Thyroid gland (tissue), 4 donors: ENCODE measurements at regions not wholly inside any gene's neighbourhood (a gene's known extent, or its start where the extent isn't known, plus 50 kb on each side); places are given as distances from the start of the nearest gene placed in this dataset.

ENCODE experiments used
- POLR2A ChIP-seq, 2 donors: fragments of 450-650 bp; IDR thresholded peaks; one replicate each; pipeline ENCODE4 v1.6.1; 2017; ENCODE audit warnings: antibody characterized with exemption in 2 of 2, mild to moderate bottlenecking in 2 of 2, moderate library complexity in 1 of 2
- TF ChIP-seq, protein P1 (sequence below), 6 experiments: fragments of 200-600 bp in 3 of 6; fragments of 450-650 bp in 3 of 6; sonication (generic) in 3 of 6; IDR thresholded peaks; one replicate each; pipeline ENCODE4 v1.5.1; 2016 to 2019; ENCODE audit warnings: antibody characterized with exemption in 6 of 6, mild to moderate bottlenecking in 2 of 6, inconsistent platforms in 1 of 6, moderate library complexity in 1 of 6

DNA sequence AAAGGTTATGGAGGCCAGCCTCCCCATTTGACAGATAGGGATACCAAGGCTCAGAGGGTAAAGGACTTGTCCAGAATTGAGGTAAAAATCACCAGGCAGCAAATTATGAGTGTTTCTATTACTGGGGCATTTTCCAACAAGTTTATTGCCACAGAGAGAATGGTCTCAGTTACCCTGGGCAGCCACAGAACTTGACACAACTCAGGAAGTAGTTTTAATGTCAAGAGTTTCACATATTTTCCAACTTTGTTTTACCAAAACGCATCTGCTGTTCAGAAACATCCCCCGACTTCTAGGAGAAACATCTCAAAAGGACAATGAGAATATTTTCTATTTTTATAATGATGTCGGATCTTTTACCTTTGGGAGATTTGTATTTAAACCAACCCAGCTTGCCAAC is 107.5 kb upstream of the MRPS22 start:
- TF ChIP-seq, protein P1, sequence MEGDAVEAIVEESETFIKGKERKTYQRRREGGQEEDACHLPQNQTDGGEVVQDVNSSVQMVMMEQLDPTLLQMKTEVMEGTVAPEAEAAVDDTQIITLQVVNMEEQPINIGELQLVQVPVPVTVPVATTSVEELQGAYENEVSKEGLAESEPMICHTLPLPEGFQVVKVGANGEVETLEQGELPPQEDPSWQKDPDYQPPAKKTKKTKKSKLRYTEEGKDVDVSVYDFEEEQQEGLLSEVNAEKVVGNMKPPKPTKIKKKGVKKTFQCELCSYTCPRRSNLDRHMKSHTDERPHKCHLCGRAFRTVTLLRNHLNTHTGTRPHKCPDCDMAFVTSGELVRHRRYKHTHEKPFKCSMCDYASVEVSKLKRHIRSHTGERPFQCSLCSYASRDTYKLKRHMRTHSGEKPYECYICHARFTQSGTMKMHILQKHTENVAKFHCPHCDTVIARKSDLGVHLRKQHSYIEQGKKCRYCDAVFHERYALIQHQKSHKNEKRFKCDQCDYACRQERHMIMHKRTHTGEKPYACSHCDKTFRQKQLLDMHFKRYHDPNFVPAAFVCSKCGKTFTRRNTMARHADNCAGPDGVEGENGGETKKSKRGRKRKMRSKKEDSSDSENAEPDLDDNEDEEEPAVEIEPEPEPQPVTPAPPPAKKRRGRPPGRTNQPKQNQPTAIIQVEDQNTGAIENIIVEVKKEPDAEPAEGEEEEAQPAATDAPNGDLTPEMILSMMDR (IDR thresholded peaks at IDR 0.05), result no peak
- no peak for TF ChIP-seq POLR2A (IDR thresholded peaks at IDR 0.05)
